ENCODE measurements at regions not wholly inside any gene's neighbourhood (a gene's known extent, or its start where the extent isn't known, plus 50 kb on each side); places are given as distances from the start of the nearest gene placed in this dataset.

DNA sequence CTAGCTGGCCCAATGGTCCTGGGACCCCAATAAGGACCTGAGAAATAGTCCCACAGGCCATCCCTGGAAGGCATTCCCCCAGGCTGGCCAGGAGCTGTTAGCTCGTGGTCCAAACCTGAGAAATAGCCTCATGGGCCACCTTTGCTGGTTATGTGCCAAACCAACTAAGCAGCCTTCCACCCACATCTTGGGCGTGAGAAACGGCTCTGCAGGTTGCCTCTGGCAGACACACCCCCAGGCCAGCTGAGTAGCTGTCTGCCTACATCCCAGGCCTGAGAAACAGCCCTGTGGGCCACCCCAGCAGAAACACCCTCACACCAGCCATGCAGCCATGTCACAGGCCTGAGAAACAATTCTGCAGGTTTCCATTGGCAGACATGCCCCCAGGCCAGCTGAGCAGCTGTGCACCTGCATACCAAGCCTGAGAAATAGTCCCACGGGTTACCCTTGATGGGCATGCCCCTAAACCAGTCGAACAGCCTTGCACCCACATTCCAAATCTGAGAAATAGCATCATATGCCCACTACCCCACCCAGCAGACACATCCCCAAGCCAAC is 567.8 kb upstream of the ID4 start:
- no peaks in the 10 kb centered on the region for H3K4me1 ChIP-seq (ENCODE audit: control insufficient read depth in 1 of 2, insufficient read depth in 2 of 2, low read length in 2 of 2)
- H3K79me2 ChIP-seq (ENCODE audit: insufficient read depth, low read length) = no peaks in the 10 kb centered on the region
- Mint-ChIP-seq H3K27ac (peak overlapping the region in 1 of 7 donors; percentile 18), H3K4me3 (no peak overlapping the region), H3K27me3 (ENCODE audit: low read depth in 3 of 3) (no peaks in the 10 kb centered on the region), H3K36me3 (no peaks in the 10 kb centered on the region), H3K4me1 (no peaks in the 10 kb centered on the region), H3K9me3 (peaks cover 19 to 38% (median 26%) of the 10 kb centered on the region in 7 donors)
- no peak for DNase-seq
- H3K36me3 ChIP-seq (replicated peaks in 1 of 2; ENCODE audit: control insufficient read depth in 1 of 2, insufficient read depth in 2 of 2, low read length in 2 of 2) = no peaks in the 10 kb centered on the region
- intact Hi-C loops (cut with micrococcal nuclease) = no loop called here
- 86% methylated on average over 5 of the region's 5 CpGs for WGBS (ENCODE audit: insufficient coverage)
- TF ChIP-seq, protein P1, sequence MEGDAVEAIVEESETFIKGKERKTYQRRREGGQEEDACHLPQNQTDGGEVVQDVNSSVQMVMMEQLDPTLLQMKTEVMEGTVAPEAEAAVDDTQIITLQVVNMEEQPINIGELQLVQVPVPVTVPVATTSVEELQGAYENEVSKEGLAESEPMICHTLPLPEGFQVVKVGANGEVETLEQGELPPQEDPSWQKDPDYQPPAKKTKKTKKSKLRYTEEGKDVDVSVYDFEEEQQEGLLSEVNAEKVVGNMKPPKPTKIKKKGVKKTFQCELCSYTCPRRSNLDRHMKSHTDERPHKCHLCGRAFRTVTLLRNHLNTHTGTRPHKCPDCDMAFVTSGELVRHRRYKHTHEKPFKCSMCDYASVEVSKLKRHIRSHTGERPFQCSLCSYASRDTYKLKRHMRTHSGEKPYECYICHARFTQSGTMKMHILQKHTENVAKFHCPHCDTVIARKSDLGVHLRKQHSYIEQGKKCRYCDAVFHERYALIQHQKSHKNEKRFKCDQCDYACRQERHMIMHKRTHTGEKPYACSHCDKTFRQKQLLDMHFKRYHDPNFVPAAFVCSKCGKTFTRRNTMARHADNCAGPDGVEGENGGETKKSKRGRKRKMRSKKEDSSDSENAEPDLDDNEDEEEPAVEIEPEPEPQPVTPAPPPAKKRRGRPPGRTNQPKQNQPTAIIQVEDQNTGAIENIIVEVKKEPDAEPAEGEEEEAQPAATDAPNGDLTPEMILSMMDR (IDR thresholded peaks at IDR 0.05) = no peak
- H2AFZ ChIP-seq (ENCODE audit: insufficient read depth, low read depth, low read length, poor library complexity, severe bottlenecking) = no peak overlapping the region
- no peak overlapping the region for H3K4me2 ChIP-seq (replicated peaks; ENCODE audit: extremely low read depth, low read length, poor library complexity, severe bottlenecking)
- no peak overlapping the region for H3K4me3 ChIP-seq (replicated peaks in 1 of 3; ENCODE audit: low read depth in 2 of 3, low read length in 3 of 3)
- H4K20me1 ChIP-seq (ENCODE audit: insufficient read depth, low read length) = no peaks in the 10 kb centered on the region
- no peak overlapping the region for H3K9ac ChIP-seq (ENCODE audit: insufficient read depth, low read length, poor library complexity, severe bottlenecking)
- no peak overlapping the region for H3K27ac ChIP-seq (ENCODE audit: low read depth in 1 of 2, low read length in 2 of 2)
- H3K27me3 ChIP-seq (ENCODE audit: control insufficient read depth in 2 of 2, insufficient read depth in 2 of 2, low read length in 2 of 2) = no peaks in the 10 kb centered on the region
- H3K9me3 ChIP-seq (replicated peaks in 1 of 2; ENCODE audit: control insufficient read depth in 1 of 2, insufficient read depth in 1 of 2, low read length in 2 of 2) = peaks cover 23 to 40% of the 10 kb centered on the region in 2 donors

DNA sequence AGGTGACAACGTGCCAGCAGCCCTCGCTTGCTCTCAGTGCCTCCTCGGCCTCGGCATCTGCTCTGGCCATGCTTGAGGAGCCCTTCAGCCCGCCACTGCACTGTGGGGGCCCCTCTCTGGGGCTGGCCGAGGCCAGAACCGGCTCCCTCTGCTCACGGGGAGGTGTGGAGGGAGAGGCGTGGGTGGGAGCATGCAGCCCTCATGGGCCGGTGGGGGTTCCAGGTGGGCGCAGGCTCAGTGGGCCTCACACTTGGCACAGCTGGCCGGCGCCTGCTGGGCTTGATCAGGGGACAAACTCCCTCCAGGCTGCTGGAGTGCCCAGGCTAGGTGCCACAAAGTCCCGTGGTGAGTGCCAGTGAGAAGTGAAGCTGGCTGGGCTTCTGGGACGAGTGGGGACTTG is 566.6 kb upstream of the ID4 start:
- Mint-ChIP-seq H3K9me3 (peaks cover 19 to 45% (median 31%) of the 10 kb centered on the region in 7 donors), H3K27ac (no peak overlapping the region), H3K36me3 (no peaks in the 10 kb centered on the region), H3K4me1 (no peaks in the 10 kb centered on the region), H3K27me3 (ENCODE audit: low read depth in 3 of 3) (no peaks in the 10 kb centered on the region), H3K4me3 (no peak overlapping the region)
- H3K4me3 ChIP-seq (replicated peaks in 1 of 3; ENCODE audit: low read depth in 2 of 3, low read length in 3 of 3) = no peak overlapping the region
- H3K27me3 ChIP-seq (ENCODE audit: control insufficient read depth in 2 of 2, insufficient read depth in 2 of 2, low read length in 2 of 2) = no peaks in the 10 kb centered on the region
- intact Hi-C loops (cut with micrococcal nuclease) = no loop called here
- no peaks in the 10 kb centered on the region for H3K79me2 ChIP-seq (ENCODE audit: insufficient read depth, low read length)
- no peaks in the 10 kb centered on the region for H3K36me3 ChIP-seq (replicated peaks in 1 of 2; ENCODE audit: control insufficient read depth in 1 of 2, insufficient read depth in 2 of 2, low read length in 2 of 2)
- peaks cover 23 to 44% of the 10 kb centered on the region in 2 donors for H3K9me3 ChIP-seq (replicated peaks in 1 of 2; ENCODE audit: control insufficient read depth in 1 of 2, insufficient read depth in 1 of 2, low read length in 2 of 2)
- no peak overlapping the region for H2AFZ ChIP-seq (ENCODE audit: insufficient read depth, low read depth, low read length, poor library complexity, severe bottlenecking)
- no peaks in the 10 kb centered on the region for H4K20me1 ChIP-seq (ENCODE audit: insufficient read depth, low read length)
- no peaks in the 10 kb centered on the region for H3K4me1 ChIP-seq (ENCODE audit: control insufficient read depth in 1 of 2, insufficient read depth in 2 of 2, low read length in 2 of 2)
- no peak overlapping the region for H3K9ac ChIP-seq (ENCODE audit: insufficient read depth, low read length, poor library complexity, severe bottlenecking)
- TF ChIP-seq, protein P1 (IDR thresholded peaks at IDR 0.05) = no peak
- H3K27ac ChIP-seq (ENCODE audit: low read depth in 1 of 2, low read length in 2 of 2) = no peak overlapping the region
- 96% methylated on average over 14 of the region's 15 CpGs for WGBS (ENCODE audit: insufficient coverage)
- no peak for DNase-seq
- H3K4me2 ChIP-seq (replicated peaks; ENCODE audit: extremely low read depth, low read length, poor library complexity, severe bottlenecking) = no peak overlapping the region

All from CD14-positive monocyte (primary cell).